Neural cell (in vitro differentiated cells): ENCODE measurements at regions not wholly inside any gene's neighbourhood (a gene's known extent, or its start where the extent isn't known, plus 50 kb on each side); places are given as distances from the start of the nearest gene placed in this dataset.

Source experiments
- H2AFZ ChIP-seq: fragments of 200-600, 300-800 bp; sonication (generic), shearing (Covaris generic); 2 replicates; pipeline ENCODE4 v1.6.0; 2014; ENCODE audit warnings: low read depth, mild to moderate bottlenecking, antibody characterized with exemption, low read length, moderate library complexity
- H3F3A ChIP-seq: fragments of 200-600 bp; shearing (Covaris generic); 2 replicates; pipeline ENCODE4 v1.6.1; 2016; ENCODE audit warnings: mild to moderate bottlenecking, moderate library complexity, mixed read lengths, antibody characterized with exemption, low read length; ENCODE audit not compliant: insufficient read depth, poor library complexity, severe bottlenecking
- H3K27ac ChIP-seq: fragments of 200-600, 300-800 bp; sonication (generic), shearing (Covaris generic); 2 replicates; pipeline ENCODE4 v1.5.1; 2014; ENCODE audit warnings: mild to moderate bottlenecking, low read length, moderate library complexity
- H3K27me3 ChIP-seq: fragments of 300-800, 200-600 bp; sonication (generic), shearing (Covaris generic); 2 replicates; pipeline ENCODE4 v1.6.0; 2014; ENCODE audit warnings: mild to moderate bottlenecking, low read depth, low read length, moderate library complexity; ENCODE audit not compliant: insufficient read depth
- H3K36me3 ChIP-seq: fragments of 300-800, 200-600 bp; sonication (generic), shearing (Covaris generic); 2 replicates; pipeline ENCODE4 v1.5.1; 2014; ENCODE audit warnings: mild to moderate bottlenecking, antibody characterized with exemption, low read length, moderate library complexity; ENCODE audit not compliant: insufficient read depth
- H3K4me2 ChIP-seq: fragments of 300-800, 200-600 bp; sonication (generic), shearing (Covaris generic); 2 replicates; pipeline ENCODE4 v1.6.0; 2014; ENCODE audit warnings: mild to moderate bottlenecking, low read length
- H3K4me3 ChIP-seq: fragments of 300-800, 200-600 bp; sonication (generic), shearing (Covaris generic); 2 replicates; pipeline ENCODE4 v1.5.1; 2014; ENCODE audit warnings: mild to moderate bottlenecking, low read length, moderate library complexity
- H3K79me2 ChIP-seq: fragments of 200-600 bp; shearing (Covaris generic); replicated peaks from 2 replicates; pipeline ENCODE4 v1.6.0; 2014; ENCODE audit warnings: mild to moderate bottlenecking, low read length, moderate library complexity; ENCODE audit not compliant: insufficient read depth
- H3K9ac ChIP-seq: fragments of 300-800, 200-600 bp; sonication (generic), shearing (Covaris generic); 2 replicates; pipeline ENCODE4 v1.6.1; 2016; ENCODE audit warnings: mild to moderate bottlenecking, low read length, mixed read lengths
- H3K9me2 ChIP-seq: fragments of 200-600 bp; shearing (Covaris generic); 2 replicates; pipeline ENCODE4 v1.6.1; 2016; ENCODE audit warnings: mild to moderate bottlenecking, low read length, mixed read lengths; ENCODE audit not compliant: insufficient read depth
- H3K9me3 ChIP-seq: fragments of 200-600, 300-800 bp; sonication (generic), shearing (Covaris generic); 2 replicates; pipeline ENCODE4 v1.6.1; 2016; ENCODE audit warnings: mild to moderate bottlenecking, mixed run types, low read length, moderate library complexity, mixed read lengths
- H4K20me1 ChIP-seq: fragments of 200-600 bp; shearing (Covaris generic); 2 replicates; pipeline ENCODE4 v1.6.1; 2016; ENCODE audit warnings: mild to moderate bottlenecking, mixed run types; ENCODE audit not compliant: insufficient read depth
- CTCF ChIP-seq: fragments of 450-650 bp; IDR thresholded peaks from 2 replicates; pipeline ENCODE4 v1.5.1; 2014; ENCODE audit warnings: antibody characterized with exemption, mild to moderate bottlenecking, moderate library complexity; ENCODE audit not compliant: poor library complexity, severe bottlenecking
- EP300 ChIP-seq: fragments of 450-650 bp; conservative IDR thresholded peaks from 2 replicates; pipeline ENCODE4 v1.6.1; 2014; ENCODE audit warnings: antibody characterized with exemption, mild to moderate bottlenecking, moderate library complexity; ENCODE audit not compliant: poor library complexity, severe bottlenecking
- EZH2 ChIP-seq: fragments of 200-600, 300-800 bp; shearing (Covaris generic), sonication (generic); IDR thresholded peaks from 2 replicates; pipeline ENCODE4 v1.6.1; 2014; ENCODE audit warnings: antibody characterized with exemption, low read length, borderline replicate concordance, mild to moderate bottlenecking; ENCODE audit not compliant: insufficient read depth, poor library complexity, severe bottlenecking
- MXI1 ChIP-seq: fragments of 450-650 bp; conservative IDR thresholded peaks from 2 replicates; pipeline ENCODE4 v1.6.1; 2014; ENCODE audit warnings: antibody characterized with exemption, mild to moderate bottlenecking; ENCODE audit not compliant: poor library complexity, severe bottlenecking
- POLR2AphosphoS5 ChIP-seq: IDR thresholded peaks from 2 replicates; pipeline ENCODE4 v1.6.1; 2012
- RAD21 ChIP-seq: fragments of 450-650 bp; conservative IDR thresholded peaks from 2 replicates; pipeline ENCODE4 v1.6.1; 2014; ENCODE audit warnings: antibody characterized with exemption, mild to moderate bottlenecking, moderate library complexity
- SMC3 ChIP-seq: fragments of 450-650 bp; conservative IDR thresholded peaks from 2 replicates; pipeline ENCODE4 v1.6.1; 2014; ENCODE audit warnings: antibody characterized with exemption, mild to moderate bottlenecking, moderate library complexity; ENCODE audit not compliant: poor library complexity
- TAF1 ChIP-seq: IDR thresholded peaks from 2 replicates; pipeline ENCODE4 v1.6.1; 2012; ENCODE audit warnings: low read depth
- TF ChIP-seq, protein P1 (sequence below): IDR thresholded peaks from 2 replicates; pipeline ENCODE4 v1.6.1; 2012; ENCODE audit warnings: borderline replicate concordance

DNA sequence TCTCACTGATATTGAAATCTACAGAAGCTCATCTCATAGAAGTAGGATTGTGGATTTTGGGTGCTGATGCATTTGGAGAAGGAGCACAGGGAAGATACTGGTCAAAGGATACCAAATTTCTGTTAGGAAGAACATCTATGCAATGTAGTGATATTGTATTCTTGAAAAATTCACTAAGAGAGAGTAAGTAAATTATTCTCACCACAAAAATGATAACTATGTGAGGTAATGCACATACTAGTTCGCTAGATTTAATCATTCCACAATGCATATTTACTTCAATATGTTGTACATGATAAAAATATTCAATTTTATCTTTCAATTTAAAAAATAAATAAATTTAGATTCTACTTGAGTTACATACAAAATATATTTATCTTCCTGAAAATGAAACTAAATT is 2040.5 kb upstream of the C9orf72 start:
- Histone ChIP-seq H3K4me3 (no peak overlapping the region), H3K9me2 (no peaks in the 10 kb centered on the region), H3K27me3 (no peaks in the 10 kb centered on the region), H2AFZ (no peak overlapping the region), H3K9ac (no peak overlapping the region), H3F3A (no peaks in the 10 kb centered on the region), H3K27ac (no peak overlapping the region), H3K79me2 (no peaks in the 10 kb centered on the region), H3K4me2 (no peak overlapping the region), H3K9me3 (no peaks in the 10 kb centered on the region), H3K36me3 (no peaks in the 10 kb centered on the region), H4K20me1 (no peaks in the 10 kb centered on the region)
- no peak for TF ChIP-seq SMC3

DNA sequence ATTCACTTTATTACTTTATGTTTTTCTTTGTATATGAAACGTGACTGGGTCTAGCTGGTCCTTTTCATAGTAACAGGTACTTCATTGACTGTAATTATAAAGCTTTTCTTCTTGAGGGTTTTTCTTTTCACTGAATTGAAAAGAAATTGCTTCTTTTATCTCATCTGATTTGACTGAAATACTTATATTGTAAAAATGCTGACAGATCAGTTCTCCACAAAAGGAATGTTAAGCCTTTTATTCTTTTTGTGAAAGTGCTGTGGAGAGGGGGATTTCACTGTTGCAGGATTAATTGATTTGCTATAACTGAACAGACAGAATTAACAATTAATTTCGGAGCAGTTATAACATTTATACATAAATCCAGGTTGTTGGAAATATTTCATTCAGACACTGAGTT is 2043.6 kb upstream of the C9orf72 start:
- Histone ChIP-seq H3K79me2 (no peaks in the 10 kb centered on the region), H3K36me3 (no peaks in the 10 kb centered on the region), H3K9me3 (no peaks in the 10 kb centered on the region), H3K27ac (no peak overlapping the region), H3K9me2 (no peaks in the 10 kb centered on the region), H3K27me3 (no peaks in the 10 kb centered on the region), H4K20me1 (no peaks in the 10 kb centered on the region), H3F3A (no peaks in the 10 kb centered on the region), H3K9ac (no peak overlapping the region), H3K4me3 (no peak overlapping the region), H3K4me2 (no peak overlapping the region), H2AFZ (no peak overlapping the region)
- no peak for TF ChIP-seq MXI1

DNA sequence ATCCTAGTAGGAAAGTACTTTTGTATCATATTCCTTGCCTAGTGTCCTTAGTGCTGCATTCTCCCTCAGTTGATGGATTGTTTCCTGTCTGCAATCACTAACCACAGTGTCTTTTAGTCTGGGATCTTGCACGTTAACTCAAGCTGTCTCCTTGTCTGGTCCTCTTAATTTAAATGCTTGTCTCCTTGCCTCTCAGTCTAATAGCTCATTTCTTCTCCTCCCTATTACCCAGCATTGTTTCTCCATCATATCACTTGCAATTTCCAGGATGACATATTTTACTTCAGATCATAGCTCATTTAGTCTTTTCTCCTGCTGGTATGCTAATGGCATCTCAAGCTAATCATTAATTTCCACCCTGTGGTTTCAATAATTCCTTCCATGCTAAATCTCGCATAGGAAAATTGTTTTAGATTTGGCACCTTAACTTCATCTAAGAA is 2052.0 kb upstream of the C9orf72 start:
- Histone ChIP-seq H3K27me3 (no peaks in the 10 kb centered on the region), H3K9me3 (no peaks in the 10 kb centered on the region), H3K4me3 (no peak overlapping the region), H3K9me2 (no peaks in the 10 kb centered on the region), H3K27ac (no peak overlapping the region), H3K79me2 (no peaks in the 10 kb centered on the region), H3F3A (no peaks in the 10 kb centered on the region), H3K9ac (no peak overlapping the region), H2AFZ (no peak overlapping the region), H3K4me2 (no peak overlapping the region), H3K36me3 (no peaks in the 10 kb centered on the region), H4K20me1 (no peaks in the 10 kb centered on the region)
- TF ChIP-seq, protein P1, sequence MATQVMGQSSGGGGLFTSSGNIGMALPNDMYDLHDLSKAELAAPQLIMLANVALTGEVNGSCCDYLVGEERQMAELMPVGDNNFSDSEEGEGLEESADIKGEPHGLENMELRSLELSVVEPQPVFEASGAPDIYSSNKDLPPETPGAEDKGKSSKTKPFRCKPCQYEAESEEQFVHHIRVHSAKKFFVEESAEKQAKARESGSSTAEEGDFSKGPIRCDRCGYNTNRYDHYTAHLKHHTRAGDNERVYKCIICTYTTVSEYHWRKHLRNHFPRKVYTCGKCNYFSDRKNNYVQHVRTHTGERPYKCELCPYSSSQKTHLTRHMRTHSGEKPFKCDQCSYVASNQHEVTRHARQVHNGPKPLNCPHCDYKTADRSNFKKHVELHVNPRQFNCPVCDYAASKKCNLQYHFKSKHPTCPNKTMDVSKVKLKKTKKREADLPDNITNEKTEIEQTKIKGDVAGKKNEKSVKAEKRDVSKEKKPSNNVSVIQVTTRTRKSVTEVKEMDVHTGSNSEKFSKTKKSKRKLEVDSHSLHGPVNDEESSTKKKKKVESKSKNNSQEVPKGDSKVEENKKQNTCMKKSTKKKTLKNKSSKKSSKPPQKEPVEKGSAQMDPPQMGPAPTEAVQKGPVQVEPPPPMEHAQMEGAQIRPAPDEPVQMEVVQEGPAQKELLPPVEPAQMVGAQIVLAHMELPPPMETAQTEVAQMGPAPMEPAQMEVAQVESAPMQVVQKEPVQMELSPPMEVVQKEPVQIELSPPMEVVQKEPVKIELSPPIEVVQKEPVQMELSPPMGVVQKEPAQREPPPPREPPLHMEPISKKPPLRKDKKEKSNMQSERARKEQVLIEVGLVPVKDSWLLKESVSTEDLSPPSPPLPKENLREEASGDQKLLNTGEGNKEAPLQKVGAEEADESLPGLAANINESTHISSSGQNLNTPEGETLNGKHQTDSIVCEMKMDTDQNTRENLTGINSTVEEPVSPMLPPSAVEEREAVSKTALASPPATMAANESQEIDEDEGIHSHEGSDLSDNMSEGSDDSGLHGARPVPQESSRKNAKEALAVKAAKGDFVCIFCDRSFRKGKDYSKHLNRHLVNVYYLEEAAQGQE, result no peak
- TF ChIP-seq EP300, result peak; percentile 32

DNA sequence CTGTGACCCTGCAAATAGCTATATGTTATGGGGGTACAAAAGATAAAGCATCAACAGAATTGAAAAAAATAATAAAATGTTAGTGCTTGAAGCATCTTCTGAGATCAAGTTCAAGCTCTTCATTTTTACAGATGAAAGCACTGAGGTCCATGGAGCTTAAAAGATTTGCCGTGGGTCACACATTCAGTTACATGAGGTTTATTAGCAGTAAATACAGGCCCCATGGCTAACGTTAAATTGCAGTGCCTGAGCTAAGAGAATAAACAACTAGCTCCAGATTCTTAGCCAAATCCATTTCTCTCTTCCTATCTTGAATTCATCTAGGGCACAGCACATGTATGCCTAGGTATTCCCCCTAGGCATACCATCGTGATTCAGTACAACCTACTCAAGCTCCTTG is 2052.7 kb upstream of the C9orf72 start:
- Histone ChIP-seq H3K4me2 (no peak overlapping the region), H4K20me1 (no peaks in the 10 kb centered on the region), H3K27ac (no peak overlapping the region), H2AFZ (no peak overlapping the region), H3K27me3 (no peaks in the 10 kb centered on the region), H3K4me3 (no peak overlapping the region), H3K79me2 (no peaks in the 10 kb centered on the region), H3K9me3 (no peaks in the 10 kb centered on the region), H3K9me2 (no peaks in the 10 kb centered on the region), H3K36me3 (no peaks in the 10 kb centered on the region), H3K9ac (no peak overlapping the region), H3F3A (no peaks in the 10 kb centered on the region)
- TF ChIP-seq RAD21, result no peak
- no peak for TF ChIP-seq EP300
- no peak for TF ChIP-seq CTCF
- TF ChIP-seq EZH2, result no peak
- TF ChIP-seq SMC3, result no peak
- TF ChIP-seq TAF1, result no peak
- no peak for TF ChIP-seq POLR2AphosphoS5
- TF ChIP-seq, protein P1, result no peak
- TF ChIP-seq MXI1, result no peak
